ENCODE measurements at regions not wholly inside any gene's neighbourhood (a gene's known extent, or its start where the extent isn't known, plus 50 kb on each side); places are given as distances from the start of the nearest gene placed in this dataset.
"Not testable (repeated sequence)": the region's sequence is repeated elsewhere in the genome, so short reads cannot be mapped to it uniquely, and the experiment has no call there.

DNA sequence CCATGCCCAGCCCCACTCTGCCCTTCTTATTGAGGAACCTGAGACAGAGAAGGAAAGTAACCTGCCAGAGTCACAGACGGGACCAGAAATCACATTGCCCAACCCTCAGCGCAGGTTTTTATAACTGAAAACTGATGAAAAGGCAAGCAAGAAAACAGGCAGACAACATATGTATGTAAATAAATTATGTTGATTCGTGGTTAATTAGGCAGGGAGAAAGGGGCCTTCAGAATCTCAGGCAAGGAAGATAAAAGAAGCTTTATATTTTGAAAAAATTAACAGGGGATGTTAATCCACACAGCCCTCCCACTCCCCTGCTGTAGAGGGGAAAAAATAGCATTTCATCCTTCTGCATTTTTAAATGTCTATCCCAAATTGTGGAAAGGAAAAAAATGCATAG lies 378.5 kb downstream of the PIK3C3 start:
- ChIA-PET CTCF (no interaction called here), POLR2A (ENCODE audit: unreplicated experiment) (no interaction called here)
- Histone ChIP-seq H3K4me3 (no peak overlapping the region), H3K9me2 (ENCODE audit: insufficient read depth) (no peaks in the 10 kb centered on the region), H3K79me2 (ENCODE audit: low read depth) (no peaks in the 10 kb centered on the region), H3K4me2 (no peak overlapping the region), H4K20me1 (ENCODE audit: insufficient read depth) (no peaks in the 10 kb centered on the region), H3K9me3 (ENCODE audit: insufficient read depth, low read depth) (no peaks in the 10 kb centered on the region), H3F3A (ENCODE audit: insufficient read depth, low read depth) (no peaks in the 10 kb centered on the region), H2AFZ (no peak overlapping the region), H3K36me3 (ENCODE audit: low read depth) (no peaks in the 10 kb centered on the region), H3K27me3 (ENCODE audit: insufficient read depth, low read depth) (no peaks in the 10 kb centered on the region), H3K27ac (no peak overlapping the region), H3K4me1 (replicated peaks; ENCODE audit: insufficient read depth) (no peaks in the 10 kb centered on the region)
- intact Hi-C loops (cut with micrococcal nuclease; ENCODE audit: unreplicated experiment): no loop called here
- no peak for TF ChIP-seq EZH2 (IDR thresholded peaks at IDR 0.05; ENCODE audit: low read depth)
- TF ChIP-seq, protein P1, sequence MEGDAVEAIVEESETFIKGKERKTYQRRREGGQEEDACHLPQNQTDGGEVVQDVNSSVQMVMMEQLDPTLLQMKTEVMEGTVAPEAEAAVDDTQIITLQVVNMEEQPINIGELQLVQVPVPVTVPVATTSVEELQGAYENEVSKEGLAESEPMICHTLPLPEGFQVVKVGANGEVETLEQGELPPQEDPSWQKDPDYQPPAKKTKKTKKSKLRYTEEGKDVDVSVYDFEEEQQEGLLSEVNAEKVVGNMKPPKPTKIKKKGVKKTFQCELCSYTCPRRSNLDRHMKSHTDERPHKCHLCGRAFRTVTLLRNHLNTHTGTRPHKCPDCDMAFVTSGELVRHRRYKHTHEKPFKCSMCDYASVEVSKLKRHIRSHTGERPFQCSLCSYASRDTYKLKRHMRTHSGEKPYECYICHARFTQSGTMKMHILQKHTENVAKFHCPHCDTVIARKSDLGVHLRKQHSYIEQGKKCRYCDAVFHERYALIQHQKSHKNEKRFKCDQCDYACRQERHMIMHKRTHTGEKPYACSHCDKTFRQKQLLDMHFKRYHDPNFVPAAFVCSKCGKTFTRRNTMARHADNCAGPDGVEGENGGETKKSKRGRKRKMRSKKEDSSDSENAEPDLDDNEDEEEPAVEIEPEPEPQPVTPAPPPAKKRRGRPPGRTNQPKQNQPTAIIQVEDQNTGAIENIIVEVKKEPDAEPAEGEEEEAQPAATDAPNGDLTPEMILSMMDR (conservative IDR thresholded peaks at IDR 0.05): no peak
- no TSS peak for BruUV-seq (replicated peaks)
- DNase-seq: no peak

DNA sequence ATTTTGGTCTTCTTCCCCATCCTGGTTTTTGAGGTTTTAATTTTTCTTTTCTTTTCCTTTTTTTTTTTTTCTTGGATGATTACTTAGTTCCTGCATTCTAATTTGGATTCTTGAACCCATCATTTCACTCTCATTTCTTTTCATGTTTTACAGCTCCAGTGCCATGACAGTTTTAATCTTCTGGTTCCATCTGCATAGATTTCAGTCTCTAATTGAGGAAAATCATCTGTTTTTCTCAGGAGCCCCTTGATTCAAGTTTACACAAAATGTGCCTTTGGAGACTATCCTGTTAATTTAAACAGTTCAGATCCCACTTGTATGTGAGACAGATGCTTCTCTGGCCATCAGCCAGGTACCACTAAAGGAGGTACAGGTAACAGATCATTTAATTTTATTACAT lies 379.9 kb downstream of the PIK3C3 start:
- Histone ChIP-seq H3F3A (ENCODE audit: insufficient read depth, low read depth) (no peaks in the 10 kb centered on the region), H3K27ac (no peak overlapping the region), H3K36me3 (ENCODE audit: low read depth) (no peaks in the 10 kb centered on the region), H2AFZ (no peak overlapping the region), H3K4me3 (no peak overlapping the region), H3K4me2 (no peak overlapping the region), H3K79me2 (ENCODE audit: low read depth) (no peaks in the 10 kb centered on the region), H3K9me2 (ENCODE audit: insufficient read depth) (no peaks in the 10 kb centered on the region), H3K4me1 (replicated peaks; ENCODE audit: insufficient read depth) (no peaks in the 10 kb centered on the region), H3K27me3 (ENCODE audit: insufficient read depth, low read depth) (no peaks in the 10 kb centered on the region), H3K9me3 (ENCODE audit: insufficient read depth, low read depth) (no peaks in the 10 kb centered on the region), H4K20me1 (ENCODE audit: insufficient read depth) (no peaks in the 10 kb centered on the region)
- no peak for DNase-seq
- no peak for TF ChIP-seq EZH2 (IDR thresholded peaks at IDR 0.05; ENCODE audit: low read depth)
- TF ChIP-seq, protein P1 (conservative IDR thresholded peaks at IDR 0.05): no peak
- CTCF ChIA-PET: no interaction called here
- BruUV-seq (replicated peaks): no TSS peak
- intact Hi-C loops (cut with micrococcal nuclease; ENCODE audit: unreplicated experiment): no loop called here
- POLR2A ChIA-PET (ENCODE audit: unreplicated experiment): no interaction called here

DNA sequence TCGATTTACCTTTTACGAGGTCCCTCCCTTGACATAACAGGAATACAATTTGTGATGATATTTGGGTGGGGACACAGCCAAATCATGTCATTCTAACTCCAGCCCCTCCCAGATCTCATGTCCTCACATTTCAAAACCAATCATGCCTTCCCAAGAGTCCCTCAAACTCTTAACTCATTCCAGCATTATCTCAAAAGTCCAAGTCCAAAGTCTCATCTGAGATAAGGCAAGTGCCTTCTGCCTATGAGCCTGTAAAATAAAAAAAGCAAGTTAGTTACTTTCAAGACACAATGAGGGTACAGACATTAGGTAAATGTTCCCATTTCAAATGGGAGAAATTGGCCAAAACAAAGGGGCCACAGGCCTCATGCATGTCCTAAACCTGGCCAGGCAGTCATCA lies 381.1 kb downstream of the PIK3C3 start:
- H3K36me3 ChIP-seq (ENCODE audit: low read depth): no peaks in the 10 kb centered on the region
- TF ChIP-seq, protein P1 (conservative IDR thresholded peaks at IDR 0.05): no peak
- no peak for TF ChIP-seq EZH2 (IDR thresholded peaks at IDR 0.05; ENCODE audit: low read depth)
- ChIA-PET POLR2A (ENCODE audit: unreplicated experiment) (no interaction called here), CTCF (no interaction called here)
- no peaks in the 10 kb centered on the region for H3K4me1 ChIP-seq (replicated peaks; ENCODE audit: insufficient read depth)
- H3F3A ChIP-seq (ENCODE audit: insufficient read depth, low read depth): no peaks in the 10 kb centered on the region
- H4K20me1 ChIP-seq (ENCODE audit: insufficient read depth): no peaks in the 10 kb centered on the region
- no TSS peak for BruUV-seq (replicated peaks)
- intact Hi-C loops (cut with micrococcal nuclease; ENCODE audit: unreplicated experiment): no loop called here
- H3K4me2 ChIP-seq: no peak overlapping the region
- no peak overlapping the region for H3K27ac ChIP-seq
- H3K79me2 ChIP-seq (ENCODE audit: low read depth): no peaks in the 10 kb centered on the region
- no peak overlapping the region for H2AFZ ChIP-seq
- no peaks in the 10 kb centered on the region for H3K9me3 ChIP-seq (ENCODE audit: insufficient read depth, low read depth)
- no peaks in the 10 kb centered on the region for H3K27me3 ChIP-seq (ENCODE audit: insufficient read depth, low read depth)
- no peak overlapping the region for H3K4me3 ChIP-seq
- no peaks in the 10 kb centered on the region for H3K9me2 ChIP-seq (ENCODE audit: insufficient read depth)
- no peak for DNase-seq

DNA sequence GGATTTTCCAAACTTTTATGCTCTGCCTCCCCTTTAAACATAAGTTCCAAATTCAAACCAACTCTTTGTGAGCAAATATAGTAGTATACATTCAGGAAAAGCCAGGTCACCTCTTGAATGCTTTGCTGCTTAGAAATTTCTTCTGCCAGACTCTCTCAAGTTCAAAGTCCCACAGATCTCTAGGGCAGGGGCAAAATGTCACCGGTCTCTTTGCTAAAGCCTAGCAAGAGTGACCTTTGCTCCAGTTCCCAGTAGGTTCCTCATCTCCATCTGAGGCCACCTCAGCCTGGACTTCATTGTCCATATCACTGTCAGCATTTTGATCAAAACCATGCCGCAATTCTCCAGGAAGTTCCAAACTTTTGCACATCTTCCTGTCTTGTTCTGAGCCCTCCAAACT lies 382.3 kb downstream of the PIK3C3 start:
- BruUV-seq (replicated peaks); H3F3A ChIP-seq (ENCODE audit: insufficient read depth, low read depth); H2AFZ ChIP-seq; H3K4me3 ChIP-seq; POLR2A ChIA-PET (ENCODE audit: unreplicated experiment); H3K27ac ChIP-seq; H4K20me1 ChIP-seq (ENCODE audit: insufficient read depth); H3K4me2 ChIP-seq; DNase-seq; intact Hi-C loops (cut with micrococcal nuclease; ENCODE audit: unreplicated experiment); H3K9me3 ChIP-seq (ENCODE audit: insufficient read depth, low read depth); H3K4me1 ChIP-seq (replicated peaks; ENCODE audit: insufficient read depth); H3K79me2 ChIP-seq (ENCODE audit: low read depth); H3K9me2 ChIP-seq (ENCODE audit: insufficient read depth); CTCF ChIA-PET; H3K27me3 ChIP-seq (ENCODE audit: insufficient read depth, low read depth); H3K36me3 ChIP-seq (ENCODE audit: low read depth): not testable (repeated sequence)
